ENCODE measurements at regions not wholly inside any gene's neighbourhood (a gene's known extent, or its start where the extent isn't known, plus 50 kb on each side); places are given as distances from the start of the nearest gene placed in this dataset.

GRCh38 chr15:94081829-94082228 lies 149.5 kb upstream of the MCTP2 start:
- no peak for TF ChIP-seq FOXP2 (optimal IDR thresholded peaks at IDR 0.05; ENCODE audit: borderline replicate concordance, extremely low read depth, extremely low read length, insufficient read depth)
- TF ChIP-seq POLR2AphosphoS5 (IDR thresholded peaks at IDR 0.05; ENCODE audit: low read depth, low read length), result no peak
- TF ChIP-seq TAF1 (IDR thresholded peaks at IDR 0.05; ENCODE audit: borderline replicate concordance, insufficient read depth, low read length), result no peak
- TF ChIP-seq SIN3A (IDR thresholded peaks at IDR 0.05; ENCODE audit: borderline replicate concordance, insufficient read depth, low read length), result no peak

Data from PFSK-1 (cell line).